Loucy (cell line): ENCODE measurements at regions not wholly inside any gene's neighbourhood (a gene's known extent, or its start where the extent isn't known, plus 50 kb on each side); places are given as distances from the start of the nearest gene placed in this dataset.

ENCODE experiments used
- EZH2phosphoT487 ChIP-seq: fragments of 200-600 bp; IDR thresholded peaks from 2 replicates; pipeline ENCODE4 v1.6.1; 2018; ENCODE audit warnings: antibody characterized with exemption, mild to moderate bottlenecking, moderate library complexity, borderline replicate concordance
- TF ChIP-seq, protein P1 (sequence below): fragments of 200-600 bp; sonication (generic); conservative IDR thresholded peaks from 2 replicates; pipeline ENCODE4 v1.5.1; 2014; ENCODE audit warnings: mild to moderate bottlenecking, antibody characterized with exemption, low read length

DNA sequence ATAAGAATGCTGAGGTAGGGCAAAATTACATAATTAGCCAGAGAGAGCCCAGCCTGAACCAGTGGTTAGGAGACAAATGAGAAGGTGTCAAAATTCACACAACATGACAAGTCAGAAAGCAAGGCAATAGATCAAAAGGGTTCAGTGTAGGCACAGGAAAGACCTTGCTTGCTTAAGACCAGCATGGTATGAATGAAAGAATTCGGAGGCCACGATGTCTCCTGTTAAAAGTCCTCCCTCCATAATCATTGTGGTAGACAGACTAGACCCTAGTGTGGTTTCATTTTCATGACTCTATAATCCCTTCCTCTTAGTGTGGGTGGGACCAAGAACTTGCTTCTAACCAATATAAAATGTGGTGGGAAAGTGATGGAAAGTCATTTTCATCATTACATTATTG, 98.7 kb upstream of the ANKRD28 start:
- TF ChIP-seq, protein P1, sequence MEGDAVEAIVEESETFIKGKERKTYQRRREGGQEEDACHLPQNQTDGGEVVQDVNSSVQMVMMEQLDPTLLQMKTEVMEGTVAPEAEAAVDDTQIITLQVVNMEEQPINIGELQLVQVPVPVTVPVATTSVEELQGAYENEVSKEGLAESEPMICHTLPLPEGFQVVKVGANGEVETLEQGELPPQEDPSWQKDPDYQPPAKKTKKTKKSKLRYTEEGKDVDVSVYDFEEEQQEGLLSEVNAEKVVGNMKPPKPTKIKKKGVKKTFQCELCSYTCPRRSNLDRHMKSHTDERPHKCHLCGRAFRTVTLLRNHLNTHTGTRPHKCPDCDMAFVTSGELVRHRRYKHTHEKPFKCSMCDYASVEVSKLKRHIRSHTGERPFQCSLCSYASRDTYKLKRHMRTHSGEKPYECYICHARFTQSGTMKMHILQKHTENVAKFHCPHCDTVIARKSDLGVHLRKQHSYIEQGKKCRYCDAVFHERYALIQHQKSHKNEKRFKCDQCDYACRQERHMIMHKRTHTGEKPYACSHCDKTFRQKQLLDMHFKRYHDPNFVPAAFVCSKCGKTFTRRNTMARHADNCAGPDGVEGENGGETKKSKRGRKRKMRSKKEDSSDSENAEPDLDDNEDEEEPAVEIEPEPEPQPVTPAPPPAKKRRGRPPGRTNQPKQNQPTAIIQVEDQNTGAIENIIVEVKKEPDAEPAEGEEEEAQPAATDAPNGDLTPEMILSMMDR = no peak
- no peak for TF ChIP-seq EZH2phosphoT487
